Sigmoid colon (tissue), 6 donors: ENCODE measurements at regions not wholly inside any gene's neighbourhood (a gene's known extent, or its start where the extent isn't known, plus 50 kb on each side); places are given as distances from the start of the nearest gene placed in this dataset.
"Not testable (repeated sequence)": the region's sequence is repeated elsewhere in the genome, so short reads cannot be mapped to it uniquely, and the experiment has no call there.

ENCODE experiments used
- DNase-seq: peaks from one replicate; pipeline ENCODE4 v3.0.0-alpha.2; 2019
- H3K27ac ChIP-seq, 4 donors: fragments of 200-600 bp; sonication (generic); one replicate each; pipeline ENCODE4 v1.5.1; 2016 to 2019; ENCODE audit warnings: mild to moderate bottlenecking in 1 of 4
- H3K27me3 ChIP-seq, 3 donors: fragments of 200-600 bp; sonication (generic); one replicate each; pipeline ENCODE4 v1.5.1; 2019; ENCODE audit warnings: mild to moderate bottlenecking in 1 of 3
- H3K36me3 ChIP-seq, 4 donors: fragments of 200-600 bp; sonication (generic); one replicate each; pipeline ENCODE4 v1.5.1; 2016 to 2019
- H3K4me1 ChIP-seq, 4 donors: fragments of 200-600 bp; sonication (generic); one replicate each; pipeline ENCODE4 v1.5.1; 2017 to 2019
- H3K4me3 ChIP-seq, 4 donors: fragments of 200-600 bp; sonication (generic); one replicate each; pipeline ENCODE4 v1.5.1; 2017 to 2019; ENCODE audit warnings: mild to moderate bottlenecking in 2 of 4, moderate library complexity in 1 of 4
- H3K9me3 ChIP-seq, 4 donors: fragments of 200-600 bp in 3 of 4; sonication (generic) in 3 of 4; one replicate each; pipeline versions ENCODE4 v1.5.1 to v1.6.1; 2013 to 2019
- CTCF ChIP-seq, 4 experiments: fragments of 450-650 bp in 3 of 4; fragments of 200-600 bp in 1 of 4; IDR thresholded peaks; one replicate each; pipeline ENCODE4 v1.5.1; 2016 to 2019; ENCODE audit warnings: antibody characterized with exemption in 4 of 4, mild to moderate bottlenecking in 3 of 4, moderate library complexity in 2 of 4
- EP300 ChIP-seq, 4 donors: sonication (generic); formaldehyde crosslinking; IDR thresholded peaks; one replicate each; pipeline ENCODE4 v1.6.1; 2017; ENCODE audit warnings: antibody characterized with exemption in 4 of 4
- WGBS, 2 donors: extraction: QIAGEN DNeasy Blood & Tissue Kit; methylation state at CpG; one replicate each; pipeline ENCODE4 v1.1.7; 2013; 5-methylcytosine and 5-hydroxymethylcytosine counted together
- intact Hi-C: fragments of 100-400 bp; cut with DNase I; formaldehyde crosslinking; loops from one replicate; pipeline ENCODE4 v1.15.1; 2023
- donor health status: healthy with polysubstance abuse.
- donor health status: healthy.

- no peak for DNase-seq
- Histone ChIP-seq H3K36me3 (no peaks in the 10 kb centered on the region), H3K27me3 (no peaks in the 10 kb centered on the region), H3K4me3 (no peak overlapping the region), H3K9me3 (no peaks in the 10 kb centered on the region), H3K27ac (no peak overlapping the region), H3K4me1 (no peaks in the 10 kb centered on the region)
- no peak for TF ChIP-seq EP300 (IDR thresholded peaks at IDR 0.05)
- TF ChIP-seq CTCF (IDR thresholded peaks at IDR 0.05), result peak in 2 of 4 experiments; percentile 12 to 38
- intact Hi-C loops, result loop anchor here (1.0 kb wide), 1 partner anchor 316 kb away; no protein-coding TSS in a partner anchor
- 45 to 54% methylated on average over 4 of the region's 4 CpGs for WGBS, 2 donors
These were observed 62.1 kb upstream of the LANCL3 start for GRCh38 chrX:37509349-37509748.

GRCh38 chrX:37516512-37516911 lies 54.9 kb upstream of the LANCL3 start:
- H3K4me1 ChIP-seq, H3K27ac ChIP-seq, DNase-seq, H3K9me3 ChIP-seq, intact Hi-C loops, H3K4me3 ChIP-seq, H3K27me3 ChIP-seq, H3K36me3 ChIP-seq: not testable (repeated sequence)
- no CpG with 5 or more reads among the region's 1 CpG for WGBS, 2 donors

GRCh38 chrX:37519261-37519660 lies 52.2 kb upstream of the LANCL3 start:
- H3K4me1 ChIP-seq, H3K27me3 ChIP-seq, H3K36me3 ChIP-seq, intact Hi-C loops, H3K4me3 ChIP-seq, H3K9me3 ChIP-seq, DNase-seq, H3K27ac ChIP-seq: not testable (repeated sequence)
- WGBS, 2 donors, result 73 to 92% methylated on average over 4 of the region's 4 CpGs

- H3K36me3 ChIP-seq, intact Hi-C loops, H3K27me3 ChIP-seq, H3K9me3 ChIP-seq, H3K4me1 ChIP-seq, DNase-seq, H3K4me3 ChIP-seq: not testable (repeated sequence)
- WGBS, 2 donors, result 81 to 89% methylated on average over 4 of the region's 4 CpGs
- peak overlapping the region in 1 of 4 donors; percentile 25 for H3K27ac ChIP-seq
These were observed 50.5 kb upstream of the LANCL3 start for GRCh38 chrX:37520860-37521450.
